ENCODE measurements at regions not wholly inside any gene's neighbourhood (a gene's known extent, or its start where the extent isn't known, plus 50 kb on each side); places are given as distances from the start of the nearest gene placed in this dataset.

- DNase-seq, result no peak
These were observed 77.4 kb upstream of the CD93 start for GRCh38 chr20:23163562-23163961.

GRCh38 chr20:23162887-23163286, 76.8 kb upstream of the CD93 start:
- DNase-seq, result no peak

GRCh38 chr20:23161968-23162696, 76.0 kb upstream of the CD93 start:
- DNase-seq, result no peak

- no peak for DNase-seq
These were observed 75.2 kb upstream of the CD93 start for GRCh38 chr20:23161244-23161891.

GRCh38 chr20:23160536-23161243, 74.6 kb upstream of the CD93 start:
- DNase-seq, result no peak

- no peak for DNase-seq
These were observed 73.8 kb upstream of the CD93 start for GRCh38 chr20:23159947-23160318.

GRCh38 chr20:23159256-23159946, 73.3 kb upstream of the CD93 start:
- DNase-seq, result no peak

- no peak for DNase-seq
These were observed 71.6 kb upstream of the CD93 start for GRCh38 chr20:23157734-23158133.

GRCh38 chr20:23156842-23157423, 70.8 kb upstream of the CD93 start:
- no peak for DNase-seq

GRCh38 chr20:23156170-23156841, 70.2 kb upstream of the CD93 start:
- no peak for DNase-seq

- DNase-seq, result no peak
These were observed 69.0 kb upstream of the CD93 start for GRCh38 chr20:23155141-23155590.

- DNase-seq, result no peak
These were observed 67.7 kb upstream of the CD93 start for GRCh38 chr20:23153696-23154341.

GRCh38 chr20:23152902-23153301, 66.8 kb upstream of the CD93 start:
- no peak for DNase-seq

GRCh38 chr20:23152308-23152892, 66.3 kb upstream of the CD93 start:
- DNase-seq, result no peak

GRCh38 chr20:23151885-23152284, 65.8 kb upstream of the CD93 start:
- DNase-seq, result no peak

- no peak for DNase-seq
These were observed 65.0 kb upstream of the CD93 start for GRCh38 chr20:23151008-23151703.

- DNase-seq, result no peak
These were observed 64.3 kb upstream of the CD93 start for GRCh38 chr20:23150304-23151007.

GRCh38 chr20:23149623-23150279, 63.6 kb upstream of the CD93 start:
- no peak for DNase-seq

Data from T-helper 9 cell (primary cell).